ENCODE measurements at regions not wholly inside any gene's neighbourhood (a gene's known extent, or its start where the extent isn't known, plus 50 kb on each side); places are given as distances from the start of the nearest gene placed in this dataset.
"Not testable (repeated sequence)": the region's sequence is repeated elsewhere in the genome, so short reads cannot be mapped to it uniquely, and the experiment has no call there.

- H3K27ac ChIP-seq; H3K4me3 ChIP-seq; intact Hi-C loops (cut with DNase I; ENCODE audit: low total_unique reads); H3K36me3 ChIP-seq; H3K4me1 ChIP-seq; H3K9me3 ChIP-seq; DNase-seq: not testable (repeated sequence)
- 95 to 98% (median 96%) methylated on average over 17 to 30 of the region's 30 CpGs; no CpG with 5 or more reads in 1 of the 5 donors for WGBS, 5 donors
- peaks cover 0 to 22% (median 0%) of the 10 kb centered on the region in 7 donors for H3K27me3 ChIP-seq (replicated peaks in 1 of 7)
These were observed 135.9 kb upstream of the PROKR2 start for GRCh38 chr20:5452691-5453090.

GRCh38 chr20:5452286-5452685 is 135.5 kb upstream of the PROKR2 start:
- intact Hi-C loops (cut with DNase I; ENCODE audit: low total_unique reads); H3K27ac ChIP-seq; H3K4me3 ChIP-seq; DNase-seq; H3K4me1 ChIP-seq; H3K9me3 ChIP-seq; H3K36me3 ChIP-seq: not testable (repeated sequence)
- WGBS, 5 donors, result 93 to 95% (median 93%) methylated on average over 19 to 25 of the region's 26 CpGs
- peaks cover 0 to 26% (median 0%) of the 10 kb centered on the region in 7 donors for H3K27me3 ChIP-seq (replicated peaks in 1 of 7)

GRCh38 chr20:5451643-5452210 is 135.0 kb upstream of the PROKR2 start:
- TF ChIP-seq CTCF (IDR thresholded peaks at IDR 0.05 in 8 of 11, conservative IDR thresholded peaks at IDR 0.05 in 3 of 11), result no peak
- TF ChIP-seq POLR2AphosphoS5 (IDR thresholded peaks at IDR 0.05), result no peak
- TF ChIP-seq POLR2A (IDR thresholded peaks at IDR 0.05), result no peak
- WGBS, 5 donors, result 80 to 100% (median 87%) methylated on average over 2 of the region's 2 CpGs
- Histone ChIP-seq H3K4me1 (no peaks in the 10 kb centered on the region), H3K36me3 (no peaks in the 10 kb centered on the region), H3K9me3 (no peaks in the 10 kb centered on the region), H3K27ac (no peak overlapping the region), H3K4me3 (no peak overlapping the region), H3K27me3 (replicated peaks in 1 of 7) (peaks cover 0 to 32% (median 0%) of the 10 kb centered on the region in 7 donors)
- DNase-seq, result no peak
- intact Hi-C loops (cut with DNase I; ENCODE audit: low total_unique reads), result no loop called here

GRCh38 chr20:5448449-5449118 is 131.8 kb upstream of the PROKR2 start:
- DNase-seq, result no peak
- no peak overlapping the region for H3K27ac ChIP-seq
- TF ChIP-seq POLR2A (IDR thresholded peaks at IDR 0.05) (no peak), CTCF (IDR thresholded peaks at IDR 0.05 in 8 of 11, conservative IDR thresholded peaks at IDR 0.05 in 3 of 11) (peak in 10 of 11 experiments; percentile 30 to 72 (median 56))
- no peaks in the 10 kb centered on the region for H3K36me3 ChIP-seq
- 14 to 19% (median 17%) methylated on average over 10 of the region's 10 CpGs for WGBS, 5 donors
- peaks cover 0 to 60% (median 0%) of the 10 kb centered on the region in 7 donors for H3K27me3 ChIP-seq (replicated peaks in 1 of 7)
- intact Hi-C loops (cut with DNase I; ENCODE audit: low total_unique reads), result loop anchor here (10.0 kb wide), 1 partner anchor 244 kb away; no protein-coding TSS in a partner anchor
- H3K4me1 ChIP-seq, result no peaks in the 10 kb centered on the region
- no peaks in the 10 kb centered on the region for H3K9me3 ChIP-seq
- H3K4me3 ChIP-seq, result no peak overlapping the region

GRCh38 chr20:5447188-5447587 is 130.4 kb upstream of the PROKR2 start:
- Histone ChIP-seq H3K4me3 (no peak overlapping the region), H3K36me3 (no peaks in the 10 kb centered on the region), H3K9me3 (no peaks in the 10 kb centered on the region), H3K27ac (no peak overlapping the region), H3K4me1 (no peaks in the 10 kb centered on the region), H3K27me3 (replicated peaks in 1 of 7) (peaks cover 0 to 61% (median 0%) of the 10 kb centered on the region in 7 donors)
- WGBS, 5 donors, result 63 to 73% (median 71%) methylated on average over 5 of the region's 5 CpGs
- DNase-seq, result no peak
- no peak for TF ChIP-seq POLR2AphosphoS5 (IDR thresholded peaks at IDR 0.05)
- TF ChIP-seq POLR2A (IDR thresholded peaks at IDR 0.05), result no peak
- no peak for TF ChIP-seq CTCF (IDR thresholded peaks at IDR 0.05 in 8 of 11, conservative IDR thresholded peaks at IDR 0.05 in 3 of 11)
- intact Hi-C loops (cut with DNase I; ENCODE audit: low total_unique reads), result loop anchor here (10.0 kb wide), 1 partner anchor 242 kb away; no protein-coding TSS in a partner anchor

Data from spleen (tissue), 11 donors.